ENCODE measurements at regions not wholly inside any gene's neighbourhood (a gene's known extent, or its start where the extent isn't known, plus 50 kb on each side); places are given as distances from the start of the nearest gene placed in this dataset.
"Not testable (repeated sequence)": the region's sequence is repeated elsewhere in the genome, so short reads cannot be mapped to it uniquely, and the experiment has no call there.

- no peak for DNase-seq (ENCODE audit: low read depth)
Measured at GRCh38 chr2:225806105-225806504, 406.6 kb downstream of the NYAP2 start.

- DNase-seq (ENCODE audit: low read depth): not testable (repeated sequence)
Measured at GRCh38 chr2:225802076-225802475, 402.6 kb downstream of the NYAP2 start.

GRCh38 chr2:225797394-225797793, 397.9 kb downstream of the NYAP2 start:
- DNase-seq (ENCODE audit: low read depth): no peak

- DNase-seq (ENCODE audit: low read depth): no peak
Measured at GRCh38 chr2:225794652-225795400, 395.3 kb downstream of the NYAP2 start.

GRCh38 chr2:225793736-225794550, 394.4 kb downstream of the NYAP2 start:
- DNase-seq (ENCODE audit: low read depth): no peak

- DNase-seq (ENCODE audit: low read depth): no peak
Measured at GRCh38 chr2:225788571-225789094, 389.1 kb downstream of the NYAP2 start.

- no peak for DNase-seq (ENCODE audit: low read depth)
Measured at GRCh38 chr2:225787497-225787896, 388.0 kb downstream of the NYAP2 start.

- DNase-seq (ENCODE audit: low read depth): no peak
Measured at GRCh38 chr2:225781991-225782390, 382.5 kb downstream of the NYAP2 start.

- no peak for DNase-seq (ENCODE audit: low read depth)
Measured at GRCh38 chr2:225781145-225781544, 381.6 kb downstream of the NYAP2 start.

GRCh38 chr2:225779829-225780228, 380.3 kb downstream of the NYAP2 start:
- no peak for DNase-seq (ENCODE audit: low read depth)

- no peak for DNase-seq (ENCODE audit: low read depth)
Measured at GRCh38 chr2:225773148-225773547, 373.6 kb downstream of the NYAP2 start.

GRCh38 chr2:225771701-225772100, 372.2 kb downstream of the NYAP2 start:
- no peak for DNase-seq (ENCODE audit: low read depth)

GRCh38 chr2:225768741-225769140, 369.2 kb downstream of the NYAP2 start:
- DNase-seq (ENCODE audit: low read depth): no peak

- no peak for DNase-seq (ENCODE audit: low read depth)
Measured at GRCh38 chr2:225766431-225766830, 366.9 kb downstream of the NYAP2 start.

GRCh38 chr2:225765820-225766219, 366.3 kb downstream of the NYAP2 start:
- DNase-seq (ENCODE audit: low read depth): no peak

- DNase-seq (ENCODE audit: low read depth): no peak
Measured at GRCh38 chr2:225764346-225764745, 364.8 kb downstream of the NYAP2 start.

- no peak for DNase-seq (ENCODE audit: low read depth)
Measured at GRCh38 chr2:225763711-225764110, 364.2 kb downstream of the NYAP2 start.

GRCh38 chr2:225761396-225761795, 361.9 kb downstream of the NYAP2 start:
- DNase-seq (ENCODE audit: low read depth): no peak

GRCh38 chr2:225757248-225757647, 357.7 kb downstream of the NYAP2 start:
- DNase-seq (ENCODE audit: low read depth): no peak

- no peak for DNase-seq (ENCODE audit: low read depth)
Measured at GRCh38 chr2:225756198-225756597, 356.7 kb downstream of the NYAP2 start.

GRCh38 chr2:225748609-225749008, 349.1 kb downstream of the NYAP2 start:
- no peak for DNase-seq (ENCODE audit: low read depth)

- not testable (repeated sequence) for DNase-seq (ENCODE audit: low read depth)
Measured at GRCh38 chr2:225743996-225744395, 344.5 kb downstream of the NYAP2 start.

GRCh38 chr2:225742487-225742886, 343.0 kb downstream of the NYAP2 start:
- no peak for DNase-seq (ENCODE audit: low read depth)

All from HS-5 (cell line).